ENCODE measurements at regions not wholly inside any gene's neighbourhood (a gene's known extent, or its start where the extent isn't known, plus 50 kb on each side); places are given as distances from the start of the nearest gene placed in this dataset.

GRCh38 chr3:168872826-168873225, 777.1 kb upstream of the GOLIM4 start:
- no peak for DNase-seq (ENCODE audit: low spot score in 2 of 2)
- Histone ChIP-seq H3K36me3 (no peaks in the 10 kb centered on the region), H3K4me1 (no peaks in the 10 kb centered on the region), H3K4me3 (no peak overlapping the region), H3K9me3 (no peaks in the 10 kb centered on the region), H3K27ac (no peak overlapping the region), H3K27me3 (no peaks in the 10 kb centered on the region)
- no peak for TF ChIP-seq CTCF (IDR thresholded peaks at IDR 0.05)
- intact Hi-C loops (cut with DNase I), result no loop called here

- intact Hi-C loops (cut with DNase I), result no loop called here
- Histone ChIP-seq H3K4me3 (no peak overlapping the region), H3K4me1 (no peaks in the 10 kb centered on the region), H3K9me3 (no peaks in the 10 kb centered on the region), H3K27ac (no peak overlapping the region), H3K27me3 (no peaks in the 10 kb centered on the region), H3K36me3 (no peaks in the 10 kb centered on the region)
- DNase-seq (ENCODE audit: low spot score in 2 of 2), result no peak
- no peak for TF ChIP-seq CTCF (IDR thresholded peaks at IDR 0.05)
Observed at GRCh38 chr3:168870892-168871291, 775.2 kb upstream of the GOLIM4 start.

- Histone ChIP-seq H3K27ac (no peak overlapping the region), H3K36me3 (no peaks in the 10 kb centered on the region), H3K27me3 (no peaks in the 10 kb centered on the region), H3K4me1 (no peaks in the 10 kb centered on the region), H3K4me3 (peak overlapping the region; percentile 21 to 23), H3K9me3 (no peaks in the 10 kb centered on the region)
- no peak for DNase-seq (ENCODE audit: low spot score in 2 of 2)
- intact Hi-C loops (cut with DNase I), result loop anchor here (2.0 kb wide), 1 partner anchor 880 kb away; no protein-coding TSS in a partner anchor
- TF ChIP-seq CTCF (IDR thresholded peaks at IDR 0.05), result peak in 2 of 3 experiments; percentile 60 to 69
Observed at GRCh38 chr3:168865022-168865551, 769.4 kb upstream of the GOLIM4 start.

GRCh38 chr3:168864107-168865021, 768.6 kb upstream of the GOLIM4 start:
- H3K4me3 ChIP-seq, result peak overlapping the region; percentile 21 to 23

GRCh38 chr3:168863561-168863960, 767.8 kb upstream of the GOLIM4 start:
- Histone ChIP-seq H3K4me3 (no peak overlapping the region), H3K36me3 (no peaks in the 10 kb centered on the region), H3K27ac (no peak overlapping the region), H3K9me3 (no peaks in the 10 kb centered on the region), H3K27me3 (no peaks in the 10 kb centered on the region), H3K4me1 (no peaks in the 10 kb centered on the region)
- no peak for TF ChIP-seq CTCF (IDR thresholded peaks at IDR 0.05)
- DNase-seq (ENCODE audit: low spot score in 2 of 2), result no peak
- intact Hi-C loops (cut with DNase I), result no loop called here

More at GRCh38 chr3:168864107-168865021, 768.6 kb upstream of the GOLIM4 start:
- Histone ChIP-seq H3K4me1 (no peaks in the 10 kb centered on the region), H3K36me3 (no peaks in the 10 kb centered on the region), H3K27me3 (no peaks in the 10 kb centered on the region), H3K9me3 (no peaks in the 10 kb centered on the region), H3K27ac (no peak overlapping the region)
- TF ChIP-seq CTCF (IDR thresholded peaks at IDR 0.05), result no peak
- intact Hi-C loops (cut with DNase I), result loop anchor here (2.0 kb wide), 1 partner anchor 880 kb away; no protein-coding TSS in a partner anchor
- DNase-seq (ENCODE audit: low spot score in 2 of 2), result no peak
